ENCODE measurements at regions not wholly inside any gene's neighbourhood (a gene's known extent, or its start where the extent isn't known, plus 50 kb on each side); places are given as distances from the start of the nearest gene placed in this dataset.

GRCh38 chr14:97408937-97409815 is 612.0 kb downstream of the VRK1 start:
- ATAC-seq (no peak), DNase-seq (ENCODE audit: low spot score) (no peak)
- Mint-ChIP-seq H3K27me3 (ENCODE audit: low read depth) (no peaks in the 10 kb centered on the region), H3K9me3 (no peaks in the 10 kb centered on the region), H3K36me3 (no peaks in the 10 kb centered on the region), H3K4me3 (no peak overlapping the region), H3K27ac (no peak overlapping the region; the same call in 1 of the 2 replicates), H3K4me1 (peaks cover 4% of the 10 kb centered on the region)
- ChIA-PET POLR2A (no interaction called here), CTCF (no interaction called here)
- no peak for TF ChIP-seq NR2C2 (CRISPR knock-in tag; IDR thresholded peaks at IDR 0.05)

- Mint-ChIP-seq H3K27ac (no peak overlapping the region), H3K4me1 (peaks cover 22% of the 10 kb centered on the region), H3K27me3 (ENCODE audit: low read depth) (no peaks in the 10 kb centered on the region), H3K36me3 (no peaks in the 10 kb centered on the region), H3K4me3 (no peak overlapping the region), H3K9me3 (no peaks in the 10 kb centered on the region)
- TF ChIP-seq HMGXB4 (CRISPR knock-in tag; IDR thresholded peaks at IDR 0.05) (no peak), IRF2 (CRISPR knock-in tag; IDR thresholded peaks at IDR 0.05; ENCODE audit: borderline replicate concordance, low read depth) (no peak), OVOL2 (CRISPR knock-in tag; IDR thresholded peaks at IDR 0.05; ENCODE audit: borderline replicate concordance) (no peak), PRRX2 (CRISPR knock-in tag; IDR thresholded peaks at IDR 0.05) (no peak), CDX4 (CRISPR knock-in tag; IDR thresholded peaks at IDR 0.05; ENCODE audit: borderline replicate concordance) (no peak), ZNF396 (CRISPR knock-in tag; IDR thresholded peaks at IDR 0.05; ENCODE audit: borderline replicate concordance) (no peak), NFE2L1 (CRISPR knock-in tag; IDR thresholded peaks at IDR 0.05) (no peak), SMAD3 (CRISPR knock-in tag; IDR thresholded peaks at IDR 0.05; ENCODE audit: borderline replicate concordance) (no peak), AR (CRISPR knock-in tag; IDR thresholded peaks at IDR 0.05) (no peak), MLX (CRISPR knock-in tag; IDR thresholded peaks at IDR 0.05) (no peak), E2F5 (CRISPR knock-in tag; IDR thresholded peaks at IDR 0.05) (no peak), FOXJ3 (CRISPR knock-in tag; IDR thresholded peaks at IDR 0.05; ENCODE audit: borderline replicate concordance) (no peak), JUN (CRISPR knock-in tag; IDR thresholded peaks at IDR 0.05) (no peak), MAX (CRISPR knock-in tag; IDR thresholded peaks at IDR 0.05) (no peak), ESRRA (CRISPR knock-in tag; IDR thresholded peaks at IDR 0.05; ENCODE audit: borderline replicate concordance) (no peak), USF2 (CRISPR knock-in tag; IDR thresholded peaks at IDR 0.05) (no peak)
- no peak for DNase-seq (ENCODE audit: low spot score)
- ChIA-PET POLR2A (interaction anchor here (1.5 kb wide), 1 partner anchor 11 kb away, joined by 5 read pairs; no protein-coding TSS in a partner anchor), CTCF (no interaction called here)
- ATAC-seq, result 0 out of 2 replicates have a peak, but pooled peaks have one; percentile 6
Measured at GRCh38 chr14:97410667-97411620, 613.8 kb downstream of the VRK1 start.

All from WTC11 (cell line).